ENCODE measurements at regions not wholly inside any gene's neighbourhood (a gene's known extent, or its start where the extent isn't known, plus 50 kb on each side); places are given as distances from the start of the nearest gene placed in this dataset.

GRCh38 chr2:186980117-186980442 is 131.1 kb upstream of the ZSWIM2 start:
- TF ChIP-seq POLR2A (IDR thresholded peaks at IDR 0.05) (no peak), CTCF (IDR thresholded peaks at IDR 0.05) (no peak)

Data from heart left ventricle (tissue), 13 donors.